ENCODE measurements at regions not wholly inside any gene's neighbourhood (a gene's known extent, or its start where the extent isn't known, plus 50 kb on each side); places are given as distances from the start of the nearest gene placed in this dataset.
A peak's percentile ranks its signal among the peaks of the same experiment; 100 is the strongest.

DNA sequence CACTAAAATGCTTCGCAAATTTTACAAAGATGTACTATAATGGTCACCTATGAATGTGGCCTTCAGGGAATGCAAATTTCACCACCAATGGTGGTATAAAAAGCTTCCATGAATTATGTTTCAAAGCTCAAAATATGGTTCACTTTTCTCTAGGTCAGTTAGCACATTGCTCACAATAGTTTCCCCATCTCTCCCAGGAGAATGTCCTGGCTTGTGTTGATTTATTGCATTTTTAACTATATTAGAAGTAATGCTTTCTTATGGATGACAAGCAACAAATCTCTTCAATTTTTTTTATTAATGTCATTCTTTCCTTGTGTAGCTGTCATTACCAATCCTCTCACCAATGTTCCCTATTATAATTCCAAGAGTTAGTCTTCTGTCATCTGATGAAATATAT is 621.2 kb downstream of the TBC1D4 start:
- H3K27ac Mint-ChIP-seq: no peak overlapping the region
- H3K27me3 Mint-ChIP-seq (ENCODE audit: low read depth): no peaks in the 10 kb centered on the region
- H3K4me1 Mint-ChIP-seq: no peaks in the 10 kb centered on the region
- ATAC-seq (no peak), DNase-seq (ENCODE audit: low spot score) (no peak)
- no peaks in the 10 kb centered on the region for H3K36me3 Mint-ChIP-seq
- peaks cover 24% of the 10 kb centered on the region for H3K9me3 Mint-ChIP-seq
- H3K4me3 Mint-ChIP-seq: no peak overlapping the region
- POLR2A ChIA-PET: no interaction called here
- CTCF ChIA-PET: no interaction called here
- no peak for TF ChIP-seq SMAD3 (CRISPR knock-in tag; IDR thresholded peaks at IDR 0.05; ENCODE audit: borderline replicate concordance)
- no peak for TF ChIP-seq ARID4B (CRISPR knock-in tag; IDR thresholded peaks at IDR 0.05; ENCODE audit: borderline replicate concordance)
- TF ChIP-seq ZNF416 (CRISPR knock-in tag; IDR thresholded peaks at IDR 0.05): no peak
- TF ChIP-seq, protein P1, sequence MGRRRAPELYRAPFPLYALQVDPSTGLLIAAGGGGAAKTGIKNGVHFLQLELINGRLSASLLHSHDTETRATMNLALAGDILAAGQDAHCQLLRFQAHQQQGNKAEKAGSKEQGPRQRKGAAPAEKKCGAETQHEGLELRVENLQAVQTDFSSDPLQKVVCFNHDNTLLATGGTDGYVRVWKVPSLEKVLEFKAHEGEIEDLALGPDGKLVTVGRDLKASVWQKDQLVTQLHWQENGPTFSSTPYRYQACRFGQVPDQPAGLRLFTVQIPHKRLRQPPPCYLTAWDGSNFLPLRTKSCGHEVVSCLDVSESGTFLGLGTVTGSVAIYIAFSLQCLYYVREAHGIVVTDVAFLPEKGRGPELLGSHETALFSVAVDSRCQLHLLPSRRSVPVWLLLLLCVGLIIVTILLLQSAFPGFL (CRISPR knock-in tag; IDR thresholded peaks at IDR 0.05; ENCODE audit: borderline replicate concordance): no peak
- no peak for TF ChIP-seq FOXP1 (CRISPR knock-in tag; IDR thresholded peaks at IDR 0.05; ENCODE audit: borderline replicate concordance)

DNA sequence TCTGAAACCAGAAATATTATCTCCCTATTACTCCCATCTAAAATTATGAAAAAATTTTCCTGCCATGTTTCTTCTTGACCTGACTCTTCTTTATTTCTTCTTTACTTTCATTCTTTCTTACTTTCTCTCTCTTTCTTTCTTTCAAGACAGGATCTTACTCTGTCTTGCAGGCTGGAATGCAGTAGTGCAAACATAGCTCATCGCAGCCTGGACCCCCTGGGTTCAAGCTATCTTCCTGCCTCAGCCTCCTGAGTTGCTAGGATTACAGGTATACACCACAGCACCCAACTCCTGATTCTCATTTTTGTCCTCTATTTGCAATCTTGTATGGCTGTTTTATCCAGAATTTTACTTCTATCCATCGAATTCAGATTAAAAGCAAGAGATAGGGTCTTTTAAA is 631.1 kb downstream of the TBC1D4 start:
- H3K36me3 Mint-ChIP-seq: peaks cover 6% of the 10 kb centered on the region; the same call in 1 of the 2 replicates
- no peak overlapping the region for H3K27ac Mint-ChIP-seq
- peaks cover 6% of the 10 kb centered on the region for H3K4me1 Mint-ChIP-seq
- no peak overlapping the region for H3K4me3 Mint-ChIP-seq
- CTCF ChIA-PET: no interaction called here
- peak; percentile 26 for DNase-seq (ENCODE audit: low spot score)
- POLR2A ChIA-PET: no interaction called here
- H3K27me3 Mint-ChIP-seq (ENCODE audit: low read depth): no peaks in the 10 kb centered on the region
- no peak for TF ChIP-seq EMX1 (CRISPR knock-in tag; IDR thresholded peaks at IDR 0.05)
- TF ChIP-seq ZBTB21 (CRISPR knock-in tag; IDR thresholded peaks at IDR 0.05; ENCODE audit: borderline replicate concordance): no peak
- TF ChIP-seq AR (CRISPR knock-in tag; IDR thresholded peaks at IDR 0.05): no peak
- no peak for TF ChIP-seq NR3C1 (CRISPR knock-in tag; conservative IDR thresholded peaks at IDR 0.05; ENCODE audit: low read depth)
- no peak for TF ChIP-seq ZNF317 (CRISPR knock-in tag; IDR thresholded peaks at IDR 0.05; ENCODE audit: borderline replicate concordance, low read depth)
- peak; percentile 79 for ATAC-seq
- H3K9me3 Mint-ChIP-seq: peaks cover 30% of the 10 kb centered on the region

GRCh38 chr13:74847966-74848365 is 634.0 kb downstream of the TBC1D4 start:
- ChIA-PET CTCF (no interaction called here), POLR2A (no interaction called here)
- DNase-seq (ENCODE audit: low spot score) (no peak), ATAC-seq (no peak)
- H3K27ac Mint-ChIP-seq: no peak overlapping the region
- no peak for TF ChIP-seq MXD4 (CRISPR knock-in tag; IDR thresholded peaks at IDR 0.05; ENCODE audit: borderline replicate concordance)
- peaks cover 6% of the 10 kb centered on the region for H3K4me1 Mint-ChIP-seq
- H3K9me3 Mint-ChIP-seq: peaks cover 12% of the 10 kb centered on the region
- H3K36me3 Mint-ChIP-seq: no peaks in the 10 kb centered on the region
- H3K27me3 Mint-ChIP-seq (ENCODE audit: low read depth): no peaks in the 10 kb centered on the region
- no peak overlapping the region for H3K4me3 Mint-ChIP-seq

- CTCF ChIA-PET: no interaction called here
- POLR2A ChIA-PET: no interaction called here
- no peak for DNase-seq (ENCODE audit: low spot score)
- Mint-ChIP-seq H3K4me1 (peaks cover 2% of the 10 kb centered on the region), H3K27ac (no peak overlapping the region), H3K4me3 (no peak overlapping the region), H3K36me3 (no peaks in the 10 kb centered on the region), H3K9me3 (peaks cover 12% of the 10 kb centered on the region), H3K27me3 (ENCODE audit: low read depth) (no peaks in the 10 kb centered on the region)
- no peak for ATAC-seq
- TF ChIP-seq RELA (CRISPR knock-in tag; IDR thresholded peaks at IDR 0.05; ENCODE audit: borderline replicate concordance) (no peak), NR2C2 (CRISPR knock-in tag; IDR thresholded peaks at IDR 0.05) (no peak), ATF6 (CRISPR knock-in tag; IDR thresholded peaks at IDR 0.05) (no peak), NFYB (CRISPR knock-in tag; conservative IDR thresholded peaks at IDR 0.05; ENCODE audit: low read depth) (no peak), PRRX2 (CRISPR knock-in tag; IDR thresholded peaks at IDR 0.05) (no peak), GRHL2 (CRISPR knock-in tag; IDR thresholded peaks at IDR 0.05; ENCODE audit: insufficient replicate concordance, severe bottlenecking) (no peak)
- TF ChIP-seq, protein P2, sequence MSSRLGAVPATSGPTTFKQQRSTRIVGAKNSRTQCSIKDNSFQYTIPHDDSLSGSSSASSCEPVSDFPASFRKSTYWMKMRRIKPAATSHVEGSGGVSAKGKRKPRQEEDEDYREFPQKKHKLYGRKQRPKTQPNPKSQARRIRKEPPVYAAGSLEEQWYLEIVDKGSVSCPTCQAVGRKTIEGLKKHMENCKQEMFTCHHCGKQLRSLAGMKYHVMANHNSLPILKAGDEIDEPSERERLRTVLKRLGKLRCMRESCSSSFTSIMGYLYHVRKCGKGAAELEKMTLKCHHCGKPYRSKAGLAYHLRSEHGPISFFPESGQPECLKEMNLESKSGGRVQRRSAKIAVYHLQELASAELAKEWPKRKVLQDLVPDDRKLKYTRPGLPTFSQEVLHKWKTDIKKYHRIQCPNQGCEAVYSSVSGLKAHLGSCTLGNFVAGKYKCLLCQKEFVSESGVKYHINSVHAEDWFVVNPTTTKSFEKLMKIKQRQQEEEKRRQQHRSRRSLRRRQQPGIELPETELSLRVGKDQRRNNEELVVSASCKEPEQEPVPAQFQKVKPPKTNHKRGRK (CRISPR knock-in tag; IDR thresholded peaks at IDR 0.05; ENCODE audit: borderline replicate concordance): no peak
These were observed 636.2 kb downstream of the TBC1D4 start for GRCh38 chr13:74845806-74846205.

All from WTC11 (cell line).